ENCODE measurements at regions not wholly inside any gene's neighbourhood (a gene's known extent, or its start where the extent isn't known, plus 50 kb on each side); places are given as distances from the start of the nearest gene placed in this dataset.

GRCh38 chr6:163823577-163823976 lies 409.1 kb downstream of the QKI start:
- TF ChIP-seq CTCF (conservative IDR thresholded peaks at IDR 0.05; ENCODE audit: low read length) (no peak), EZH2phosphoT487 (IDR thresholded peaks at IDR 0.05; ENCODE audit: borderline replicate concordance) (no peak)
